CD14-positive monocyte (primary cell): ENCODE measurements at regions not wholly inside any gene's neighbourhood (a gene's known extent, or its start where the extent isn't known, plus 50 kb on each side); places are given as distances from the start of the nearest gene placed in this dataset.

Experiments
- DNase-seq, 3 donors: peaks; one replicate each; pipeline ENCODE4 v3.0.0-alpha.2; 2011 to 2022
- H2AFZ ChIP-seq: 2 replicates; pipeline ENCODE4 v1.6.0; 2012; ENCODE audit warnings: mild to moderate bottlenecking, low read depth, low read length, inconsistent platforms; ENCODE audit not compliant: insufficient read depth, poor library complexity, severe bottlenecking
- H3K27ac ChIP-seq, 2 donors: 1 replicate in 1 of 2; 2 replicates in 1 of 2; pipeline ENCODE4 v1.5.1; 2012 to 2013; ENCODE audit warnings: low read length in 2 of 2, control low read depth in 1 of 2, inconsistent platforms in 1 of 2, low read depth in 1 of 2, mild to moderate bottlenecking in 1 of 2
- H3K27me3 ChIP-seq, 2 donors: one replicate each; pipeline versions ENCODE4 v1.6.0 to v1.6.1; 2011 to 2013; ENCODE audit warnings: low read length in 2 of 2; ENCODE audit not compliant: control insufficient read depth in 2 of 2, insufficient read depth in 2 of 2
- H3K36me3 ChIP-seq, 2 donors: replicated peaks in 1 of 2; 1 replicate in 1 of 2; 2 replicates in 1 of 2; pipeline versions ENCODE4 v1.5.1 to v1.6.1; 2012 to 2013; ENCODE audit warnings: low read length in 2 of 2, control low read depth in 1 of 2, inconsistent platforms in 1 of 2, mild to moderate bottlenecking in 1 of 2; ENCODE audit not compliant: insufficient read depth in 2 of 2, control insufficient read depth in 1 of 2
- H3K4me1 ChIP-seq, 2 donors: 1 replicate in 1 of 2; 2 replicates in 1 of 2; pipeline versions ENCODE4 v1.5.1 to v1.6.1; 2012 to 2013; ENCODE audit warnings: low read length in 2 of 2, control low read depth in 1 of 2, inconsistent platforms in 1 of 2, mild to moderate bottlenecking in 1 of 2, moderate library complexity in 1 of 2; ENCODE audit not compliant: insufficient read depth in 2 of 2, control insufficient read depth in 1 of 2
- H3K4me2 ChIP-seq: replicated peaks from 2 replicates; pipeline ENCODE3; 2012; ENCODE audit warnings: low read length, moderate library complexity, mild to moderate bottlenecking; ENCODE audit not compliant: poor library complexity, severe bottlenecking; ENCODE audit errors: extremely low read depth
- H3K4me3 ChIP-seq, 3 experiments: fragments of 200-600 bp in 1 of 3; sonication (generic) in 1 of 3; replicated peaks in 1 of 3; 1 replicate in 2 of 3; 2 replicates in 1 of 3; pipeline ENCODE4 v1.5.1; 2011 to 2013; ENCODE audit warnings: low read length in 3 of 3, mild to moderate bottlenecking in 3 of 3, control low read depth in 2 of 3, low read depth in 2 of 3, inconsistent platforms in 1 of 3, moderate library complexity in 1 of 3
- H3K79me2 ChIP-seq: 2 replicates; pipeline ENCODE4 v1.6.0; 2012; ENCODE audit warnings: mild to moderate bottlenecking, control low read depth, inconsistent platforms, low read length, moderate library complexity; ENCODE audit not compliant: insufficient read depth
- H3K9ac ChIP-seq: 2 replicates; pipeline ENCODE4 v1.6.0; 2017; ENCODE audit warnings: low read length, mild to moderate bottlenecking; ENCODE audit not compliant: insufficient read depth, poor library complexity, severe bottlenecking
- H3K9me3 ChIP-seq, 2 donors: replicated peaks in 1 of 2; 1 replicate in 1 of 2; 2 replicates in 1 of 2; pipeline versions ENCODE4 v1.5.1 to v1.6.1; 2012 to 2013; ENCODE audit warnings: low read length in 2 of 2, control low read depth in 1 of 2; ENCODE audit not compliant: control insufficient read depth in 1 of 2, insufficient read depth in 1 of 2
- H4K20me1 ChIP-seq: 2 replicates; pipeline ENCODE4 v1.6.0; 2012; ENCODE audit warnings: mild to moderate bottlenecking, low read length, control low read depth, moderate library complexity; ENCODE audit not compliant: insufficient read depth
- H3K27ac Mint-ChIP-seq, 7 donors: one replicate each; pipeline ENCODE4 v1.8.0; 2020; ENCODE audit warnings: mild to moderate bottlenecking in 7 of 7, mixed read lengths in 7 of 7, moderate library complexity in 6 of 7, inconsistent platforms in 2 of 7
- H3K27me3 Mint-ChIP-seq, 3 donors: one replicate each; pipeline ENCODE4 v1.8.0; 2021 to 2022; ENCODE audit warnings: low read depth in 3 of 3, mild to moderate bottlenecking in 3 of 3, mixed read lengths in 3 of 3, moderate library complexity in 3 of 3, inconsistent platforms in 1 of 3
- H3K36me3 Mint-ChIP-seq, 2 donors: one replicate each; pipeline ENCODE4 v1.8.0; 2020; ENCODE audit warnings: mixed read lengths in 2 of 2, inconsistent platforms in 1 of 2, mild to moderate bottlenecking in 1 of 2
- H3K4me1 Mint-ChIP-seq: one replicate; pipeline ENCODE4 v1.8.0; 2020; ENCODE audit warnings: mild to moderate bottlenecking, mixed read lengths
- H3K4me3 Mint-ChIP-seq, 2 donors: one replicate each; pipeline ENCODE4 v1.8.0; 2020; ENCODE audit warnings: mild to moderate bottlenecking in 2 of 2, mixed read lengths in 2 of 2, moderate library complexity in 1 of 2
- H3K9me3 Mint-ChIP-seq, 7 donors: one replicate each; pipeline ENCODE4 v1.8.0; 2020 to 2022; ENCODE audit warnings: mixed read lengths in 7 of 7, mild to moderate bottlenecking in 6 of 7, moderate library complexity in 6 of 7, inconsistent platforms in 2 of 7
- CTCF ChIP-seq: fragments of 200-600 bp; IDR thresholded peaks from one replicate; pipeline ENCODE4 v1.8.0; 2022; ENCODE audit warnings: antibody characterized with exemption, mild to moderate bottlenecking
- WGBS: methylation state at CpG from one replicate; pipeline ENCODE4 v1.1.5; 2013; ENCODE audit warnings: missing lambda C conversion rate; ENCODE audit not compliant: insufficient coverage; 5-methylcytosine and 5-hydroxymethylcytosine counted together
- intact Hi-C, 2 donors: fragments of 100-400 bp; cut with micrococcal nuclease; formaldehyde crosslinking; loops; one replicate each; pipeline versions ENCODE4 v1.15.0 to v1.15.1; 2023

- peaks cover 0 to 2% (median 0%) of the 10 kb centered on the region in 3 donors for H3K27me3 Mint-ChIP-seq
- H3K36me3 Mint-ChIP-seq: no peaks in the 10 kb centered on the region
- Histone ChIP-seq H3K4me3 (no peak overlapping the region), H3K9me3 (no peaks in the 10 kb centered on the region), H3K4me1 (peaks cover 16 to 18% of the 10 kb centered on the region in 2 donors), H3K9ac (no peak overlapping the region), H3K4me2 (no peak overlapping the region), H3K36me3 (no peaks in the 10 kb centered on the region), H3K79me2 (no peaks in the 10 kb centered on the region), H3K27me3 (no peaks in the 10 kb centered on the region), H4K20me1 (no peaks in the 10 kb centered on the region), H3K27ac (no peak overlapping the region), H2AFZ (no peak overlapping the region)
- peaks cover 20% of the 10 kb centered on the region for H3K4me1 Mint-ChIP-seq
- TF ChIP-seq CTCF: no peak
- peaks cover 0 to 3% (median 0%) of the 10 kb centered on the region in 7 donors for H3K9me3 Mint-ChIP-seq
- no peak overlapping the region for H3K27ac Mint-ChIP-seq
- DNase-seq: no peak
- no peak overlapping the region for H3K4me3 Mint-ChIP-seq
- intact Hi-C loops: no loop called here
- WGBS: no CpG with 5 or more reads among the region's 3 CpGs
These were observed 165.3 kb upstream of the RPS6KA3 start for GRCh38 chrX:20432048-20432447.

DNA sequence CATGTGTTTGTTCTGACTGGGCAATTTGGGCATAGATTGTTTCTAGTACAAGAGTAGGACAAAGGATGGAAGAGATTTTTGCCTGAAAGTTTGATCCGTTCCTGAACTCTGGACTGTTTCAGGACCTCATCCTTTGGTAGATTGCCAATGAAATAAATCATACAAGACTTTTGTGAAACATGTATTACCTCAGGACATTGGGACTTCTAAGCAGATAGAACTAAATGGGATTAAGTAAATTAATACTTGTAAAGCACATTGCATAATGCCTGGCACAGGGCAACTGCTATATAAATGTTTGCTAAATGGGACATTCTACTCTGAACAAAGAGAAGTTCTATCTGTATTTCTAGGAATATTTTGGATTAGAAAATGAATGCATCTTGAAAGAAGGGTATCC, 164.8 kb upstream of the RPS6KA3 start:
- Histone ChIP-seq H3K36me3 (no peaks in the 10 kb centered on the region), H2AFZ (no peak overlapping the region), H3K4me3 (no peak overlapping the region), H3K9ac (no peak overlapping the region), H3K9me3 (no peaks in the 10 kb centered on the region), H3K79me2 (no peaks in the 10 kb centered on the region), H3K27ac (no peak overlapping the region), H3K4me2 (no peak overlapping the region), H4K20me1 (no peaks in the 10 kb centered on the region), H3K4me1 (peaks cover 16 to 18% of the 10 kb centered on the region in 2 donors), H3K27me3 (no peaks in the 10 kb centered on the region)
- TF ChIP-seq CTCF: no peak
- DNase-seq: no peak
- H3K9me3 Mint-ChIP-seq: peaks cover 0 to 3% (median 0%) of the 10 kb centered on the region in 7 donors
- intact Hi-C loops: no loop called here
- H3K27ac Mint-ChIP-seq: no peak overlapping the region
- H3K36me3 Mint-ChIP-seq: no peaks in the 10 kb centered on the region
- H3K4me1 Mint-ChIP-seq: peaks cover 22% of the 10 kb centered on the region
- peaks cover 0 to 2% (median 0%) of the 10 kb centered on the region in 3 donors for H3K27me3 Mint-ChIP-seq
- WGBS: no CpG with 5 or more reads among the region's 1 CpG
- H3K4me3 Mint-ChIP-seq: no peak overlapping the region
